ENCODE measurements at regions not wholly inside any gene's neighbourhood (a gene's known extent, or its start where the extent isn't known, plus 50 kb on each side); places are given as distances from the start of the nearest gene placed in this dataset.

DNA sequence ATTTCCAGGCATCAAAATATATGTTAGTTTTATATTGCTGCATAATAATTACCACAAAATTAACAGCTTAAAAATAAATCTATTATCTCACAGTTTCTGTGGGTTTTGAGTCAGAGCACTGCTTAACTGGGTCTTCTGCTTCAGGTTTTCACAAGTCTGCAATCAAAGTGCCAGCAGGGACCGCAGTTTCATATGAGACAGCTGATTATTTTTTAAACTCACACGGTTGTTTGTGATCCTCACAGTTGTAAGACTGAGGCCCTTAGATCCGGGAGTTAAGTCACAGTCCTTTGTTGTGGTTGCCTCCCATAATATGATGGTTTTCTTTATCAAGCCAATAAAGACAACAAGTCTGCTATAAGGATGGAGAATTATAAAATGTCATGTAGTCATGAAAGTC is 146.0 kb upstream of the ZWINT start:
- WGBS, 2 donors, result 83 to 97% methylated on average over 3 of the region's 3 CpGs
- DNase-seq, result no peak
- intact Hi-C loops (cut with DNase I), result no loop called here
- no peak overlapping the region for H3K4me3 ChIP-seq
- no peaks in the 10 kb centered on the region for H3K27me3 ChIP-seq
- no peak for TF ChIP-seq POLR2A (IDR thresholded peaks at IDR 0.05)
- TF ChIP-seq, protein P1, sequence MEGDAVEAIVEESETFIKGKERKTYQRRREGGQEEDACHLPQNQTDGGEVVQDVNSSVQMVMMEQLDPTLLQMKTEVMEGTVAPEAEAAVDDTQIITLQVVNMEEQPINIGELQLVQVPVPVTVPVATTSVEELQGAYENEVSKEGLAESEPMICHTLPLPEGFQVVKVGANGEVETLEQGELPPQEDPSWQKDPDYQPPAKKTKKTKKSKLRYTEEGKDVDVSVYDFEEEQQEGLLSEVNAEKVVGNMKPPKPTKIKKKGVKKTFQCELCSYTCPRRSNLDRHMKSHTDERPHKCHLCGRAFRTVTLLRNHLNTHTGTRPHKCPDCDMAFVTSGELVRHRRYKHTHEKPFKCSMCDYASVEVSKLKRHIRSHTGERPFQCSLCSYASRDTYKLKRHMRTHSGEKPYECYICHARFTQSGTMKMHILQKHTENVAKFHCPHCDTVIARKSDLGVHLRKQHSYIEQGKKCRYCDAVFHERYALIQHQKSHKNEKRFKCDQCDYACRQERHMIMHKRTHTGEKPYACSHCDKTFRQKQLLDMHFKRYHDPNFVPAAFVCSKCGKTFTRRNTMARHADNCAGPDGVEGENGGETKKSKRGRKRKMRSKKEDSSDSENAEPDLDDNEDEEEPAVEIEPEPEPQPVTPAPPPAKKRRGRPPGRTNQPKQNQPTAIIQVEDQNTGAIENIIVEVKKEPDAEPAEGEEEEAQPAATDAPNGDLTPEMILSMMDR (IDR thresholded peaks at IDR 0.05), result no peak
- H3K27ac ChIP-seq, result no peak overlapping the region
- no peaks in the 10 kb centered on the region for H3K36me3 ChIP-seq
- no peaks in the 10 kb centered on the region for H3K9me3 ChIP-seq
- no peaks in the 10 kb centered on the region for H3K4me1 ChIP-seq

DNA sequence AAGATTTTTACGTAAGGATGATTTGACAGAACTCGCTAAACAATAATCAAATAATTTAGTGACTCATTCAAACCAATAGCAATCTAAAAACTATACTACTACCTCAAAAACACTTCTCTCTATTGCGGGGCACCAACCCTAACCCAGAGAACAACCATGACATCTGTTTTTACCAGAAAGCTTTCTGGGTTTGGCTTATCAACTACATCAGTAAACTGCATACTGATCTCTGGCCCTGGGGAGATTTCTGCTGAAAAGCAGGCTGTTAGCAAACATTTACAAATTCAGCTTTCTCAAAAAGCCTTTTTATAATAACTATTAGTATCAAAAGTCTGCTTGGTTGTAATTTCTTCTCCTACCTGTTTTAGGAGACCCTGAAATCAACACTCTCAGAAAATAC is 144.5 kb upstream of the ZWINT start:
- Histone ChIP-seq H3K9me3 (no peaks in the 10 kb centered on the region), H3K4me1 (no peaks in the 10 kb centered on the region), H3K27me3 (no peaks in the 10 kb centered on the region), H3K4me3 (no peak overlapping the region), H3K27ac (no peak overlapping the region), H3K36me3 (no peaks in the 10 kb centered on the region)
- TF ChIP-seq POLR2A (IDR thresholded peaks at IDR 0.05), result no peak
- TF ChIP-seq, protein P1 (IDR thresholded peaks at IDR 0.05), result no peak
- intact Hi-C loops (cut with DNase I), result no loop called here
- WGBS, 2 donors, result 84 to 89% methylated on average over 3 of the region's 3 CpGs
- DNase-seq, result no peak

DNA sequence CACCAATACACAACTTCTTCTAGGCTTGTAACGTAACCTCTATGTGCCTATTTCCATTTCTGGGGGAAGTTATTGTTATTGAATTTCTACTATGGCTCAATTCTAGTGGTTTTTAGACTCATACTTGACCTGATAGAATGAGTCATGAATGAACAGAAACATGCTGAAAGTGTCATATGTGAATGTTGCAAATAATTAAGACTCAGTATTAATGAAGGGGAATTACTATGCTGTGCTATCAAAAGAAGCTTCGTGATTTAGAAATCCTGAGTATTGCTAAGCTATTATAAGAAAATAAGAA is 135.1 kb upstream of the ZWINT start:
- no peaks in the 10 kb centered on the region for H3K9me3 ChIP-seq
- H3K27me3 ChIP-seq, result no peaks in the 10 kb centered on the region
- H3K4me1 ChIP-seq, result no peaks in the 10 kb centered on the region
- 71 to 74% methylated on average over 2 of the region's 2 CpGs for WGBS, 2 donors
- intact Hi-C loops (cut with DNase I), result no loop called here
- no peaks in the 10 kb centered on the region for H3K36me3 ChIP-seq
- H3K4me3 ChIP-seq, result no peak overlapping the region
- no peak for TF ChIP-seq POLR2A (IDR thresholded peaks at IDR 0.05)
- TF ChIP-seq, protein P1 (IDR thresholded peaks at IDR 0.05), result no peak
- no peak overlapping the region for H3K27ac ChIP-seq
- DNase-seq, result no peak

DNA sequence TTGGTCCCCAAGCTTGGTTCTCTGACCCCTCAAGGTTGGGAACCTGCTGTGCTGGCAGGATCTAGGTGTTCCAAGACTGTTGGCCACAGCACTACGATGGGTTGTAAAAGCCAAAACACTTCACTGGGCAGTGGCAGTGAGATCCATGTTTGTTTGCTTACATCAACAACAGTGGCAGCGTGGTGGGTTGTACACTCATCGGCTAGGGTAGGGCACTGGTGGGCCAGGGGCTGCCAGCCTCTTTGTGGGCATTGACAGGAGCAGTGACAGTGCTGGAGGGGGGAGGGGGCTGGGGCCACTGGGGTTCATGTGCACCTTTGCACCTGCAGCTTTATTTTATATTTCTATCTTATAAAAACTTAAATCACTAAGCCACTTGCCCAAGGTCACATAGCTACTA is 126.7 kb upstream of the ZWINT start:
- no peaks in the 10 kb centered on the region for H3K4me1 ChIP-seq
- WGBS, 2 donors, result 69 to 87% methylated on average over 2 to 3 of the region's 3 CpGs
- H3K27ac ChIP-seq, result no peak overlapping the region
- H3K27me3 ChIP-seq, result no peaks in the 10 kb centered on the region
- no peaks in the 10 kb centered on the region for H3K36me3 ChIP-seq
- intact Hi-C loops (cut with DNase I), result no loop called here
- H3K9me3 ChIP-seq, result no peaks in the 10 kb centered on the region
- no peak overlapping the region for H3K4me3 ChIP-seq
- no peak for DNase-seq
- no peak for TF ChIP-seq POLR2A (IDR thresholded peaks at IDR 0.05)
- TF ChIP-seq, protein P1 (IDR thresholded peaks at IDR 0.05), result no peak

DNA sequence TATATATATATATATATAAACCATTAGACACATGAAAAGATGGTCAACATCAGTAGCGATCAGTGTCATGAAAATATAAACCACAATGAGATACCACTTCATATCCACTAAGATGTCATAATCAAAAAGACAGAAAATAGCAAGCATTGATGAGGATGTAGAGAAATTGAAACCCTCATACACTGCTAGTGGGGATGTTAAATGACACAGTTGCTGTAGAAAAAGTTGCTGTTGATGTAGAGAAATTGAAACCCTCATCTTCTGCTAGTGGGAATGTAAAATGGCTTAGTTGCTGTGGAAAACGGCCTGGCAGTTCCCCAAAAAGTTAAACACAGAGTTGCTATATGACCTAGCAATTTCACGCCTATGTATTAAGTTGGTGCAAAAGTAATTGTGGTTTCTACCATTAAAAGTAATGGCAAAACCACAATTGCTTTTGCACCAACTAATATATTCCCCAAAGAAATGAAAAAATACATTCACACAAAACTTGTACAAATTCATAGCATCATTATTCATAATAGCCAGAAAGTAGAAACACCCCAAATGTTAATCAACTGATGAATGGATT is 120.5 kb upstream of the ZWINT start:
- Histone ChIP-seq H3K27ac (no peak overlapping the region), H3K9me3 (no peaks in the 10 kb centered on the region), H3K4me1 (no peaks in the 10 kb centered on the region), H3K27me3 (no peaks in the 10 kb centered on the region), H3K4me3 (no peak overlapping the region), H3K36me3 (no peaks in the 10 kb centered on the region)
- intact Hi-C loops (cut with DNase I), result no loop called here
- DNase-seq, result no peak
- WGBS, 2 donors, result 61 to 63% methylated on average over 3 of the region's 3 CpGs
- TF ChIP-seq, protein P1 (IDR thresholded peaks at IDR 0.05), result no peak
- no peak for TF ChIP-seq POLR2A (IDR thresholded peaks at IDR 0.05)

Measured in esophagus squamous epithelium (tissue), 5 donors.